Heart left ventricle (tissue), 13 donors: ENCODE measurements at regions not wholly inside any gene's neighbourhood (a gene's known extent, or its start where the extent isn't known, plus 50 kb on each side); places are given as distances from the start of the nearest gene placed in this dataset.

Experiments used
- POLR2A ChIP-seq, 2 donors: fragments of 450-650 bp; IDR thresholded peaks; one replicate each; pipeline ENCODE4 v1.6.1; 2017; ENCODE audit warnings: antibody characterized with exemption in 2 of 2, mild to moderate bottlenecking in 2 of 2, moderate library complexity in 2 of 2
- TF ChIP-seq, protein P1 (sequence below), 12 donors: fragments of 200-600 bp; sonication (generic) in 4 of 12; IDR thresholded peaks; one replicate each; pipeline versions ENCODE4 v1.5.0 to v1.8.0; 2018 to 2022; ENCODE audit warnings: antibody characterized with exemption in 12 of 12, mild to moderate bottlenecking in 5 of 12
- donor health status: ischemic (EF 13 %, LVEDD 7.1; RV severe dilation, severe dysfunction).
- donor health status: DM: no; HTN: yes; CAD: no.
- donor health status: DM: no; HTN: no; CAD: no.
- donor health status: ischemic (EF 25% LVEDD 6.9; RV normal size, moderate dysfunction).
- donor health status: ischemic (EF 25% LVEDD 5.7; RV mildly dilated, moderate dysfunction).
- donor health status: ischemic (EF 35%, LVEDD 5.7; RV mildly dilated, moderate dysfunction).
- donor health status: nonischemic (EF 11% LVEDD 7.7; RV severe dilation, severe dysfunction).
- donor health status: DM: yes; HTN: yes; CAD: no.
- donor health status: PGD.
- donor health status: ischemic (EF 29% LVEDD 5.4; RV normal size, mild dysfunction).
- donor health status: nonischemic (EF 23%, LVEDD 6.1; RV moderate dilation, normal function).

DNA sequence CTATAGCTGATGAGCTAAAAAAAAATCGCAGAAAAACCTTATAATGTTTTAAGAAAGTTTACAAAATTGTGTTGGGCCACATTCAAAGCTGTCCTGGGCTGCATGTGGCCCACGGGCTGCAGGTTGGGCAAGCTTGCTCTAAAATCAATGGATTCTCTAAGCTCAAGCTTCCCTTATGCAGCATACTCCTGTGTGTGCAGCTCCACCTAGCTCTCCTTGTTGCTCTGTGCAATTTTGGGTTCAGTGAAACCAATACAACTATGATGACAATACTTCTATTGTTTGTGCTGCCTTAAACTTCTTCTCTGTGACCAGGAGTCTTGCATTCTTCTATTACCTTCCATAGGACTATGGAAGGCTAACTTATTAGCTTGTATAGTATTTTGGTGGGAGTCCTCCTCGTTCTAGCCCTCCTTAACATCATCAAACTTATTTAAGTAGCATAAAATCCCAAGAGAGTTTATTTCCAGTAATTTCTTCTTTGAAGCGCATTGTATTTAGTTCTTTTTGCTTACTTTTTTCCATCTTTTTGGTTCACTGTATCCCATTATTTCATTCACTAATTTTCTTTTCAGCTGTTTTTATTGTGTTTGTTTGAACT, 170.9 kb upstream of the SMIM30 start:
- TF ChIP-seq, protein P1, sequence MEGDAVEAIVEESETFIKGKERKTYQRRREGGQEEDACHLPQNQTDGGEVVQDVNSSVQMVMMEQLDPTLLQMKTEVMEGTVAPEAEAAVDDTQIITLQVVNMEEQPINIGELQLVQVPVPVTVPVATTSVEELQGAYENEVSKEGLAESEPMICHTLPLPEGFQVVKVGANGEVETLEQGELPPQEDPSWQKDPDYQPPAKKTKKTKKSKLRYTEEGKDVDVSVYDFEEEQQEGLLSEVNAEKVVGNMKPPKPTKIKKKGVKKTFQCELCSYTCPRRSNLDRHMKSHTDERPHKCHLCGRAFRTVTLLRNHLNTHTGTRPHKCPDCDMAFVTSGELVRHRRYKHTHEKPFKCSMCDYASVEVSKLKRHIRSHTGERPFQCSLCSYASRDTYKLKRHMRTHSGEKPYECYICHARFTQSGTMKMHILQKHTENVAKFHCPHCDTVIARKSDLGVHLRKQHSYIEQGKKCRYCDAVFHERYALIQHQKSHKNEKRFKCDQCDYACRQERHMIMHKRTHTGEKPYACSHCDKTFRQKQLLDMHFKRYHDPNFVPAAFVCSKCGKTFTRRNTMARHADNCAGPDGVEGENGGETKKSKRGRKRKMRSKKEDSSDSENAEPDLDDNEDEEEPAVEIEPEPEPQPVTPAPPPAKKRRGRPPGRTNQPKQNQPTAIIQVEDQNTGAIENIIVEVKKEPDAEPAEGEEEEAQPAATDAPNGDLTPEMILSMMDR (IDR thresholded peaks at IDR 0.05): peak in 11 of 12 donors; percentile 9 to 56 (median 34)
- TF ChIP-seq POLR2A (IDR thresholded peaks at IDR 0.05): no peak
